Osteocyte (in vitro differentiated cells): ENCODE measurements at regions not wholly inside any gene's neighbourhood (a gene's known extent, or its start where the extent isn't known, plus 50 kb on each side); places are given as distances from the start of the nearest gene placed in this dataset.

Experiments
- DNase-seq: peaks from one replicate; pipeline ENCODE4 v3.0.0; 2021; ENCODE audit warnings: mixed read lengths; ENCODE audit not compliant: unreplicated experiment; ENCODE audit errors: extremely low spot score
- H3K27ac Mint-ChIP-seq: one replicate; pipeline ENCODE4 v1.8.0; 2021; ENCODE audit warnings: mild to moderate bottlenecking, mixed read lengths; ENCODE audit not compliant: unreplicated experiment
- H3K27me3 Mint-ChIP-seq: one replicate; pipeline ENCODE4 v1.8.0; 2021; ENCODE audit warnings: mixed read lengths; ENCODE audit not compliant: unreplicated experiment
- H3K36me3 Mint-ChIP-seq: one replicate; pipeline ENCODE4 v1.8.0; 2021; ENCODE audit warnings: mixed read lengths; ENCODE audit not compliant: unreplicated experiment
- H3K4me1 Mint-ChIP-seq: one replicate; pipeline ENCODE4 v1.8.0; 2021; ENCODE audit warnings: mixed read lengths; ENCODE audit not compliant: unreplicated experiment
- H3K4me3 Mint-ChIP-seq: one replicate; pipeline ENCODE4 v1.8.0; 2021; ENCODE audit warnings: mild to moderate bottlenecking, moderate library complexity, mixed read lengths; ENCODE audit not compliant: unreplicated experiment
- H3K9me3 Mint-ChIP-seq: one replicate; pipeline ENCODE4 v1.8.0; 2021; ENCODE audit warnings: mixed read lengths; ENCODE audit not compliant: unreplicated experiment
- CTCF ChIP-seq: fragments of 200-600 bp; sonication (generic); IDR thresholded peaks from 2 replicates; pipeline ENCODE4 v1.5.0; 2021; ENCODE audit warnings: antibody characterized with exemption, mild to moderate bottlenecking, moderate library complexity

- DNase-seq, result no peak
- no peak for TF ChIP-seq CTCF
- H3K27me3 Mint-ChIP-seq, result no peaks in the 10 kb centered on the region
- H3K4me3 Mint-ChIP-seq, result no peak overlapping the region
- H3K4me1 Mint-ChIP-seq, result peaks cover 21% of the 10 kb centered on the region
- peak overlapping the region; percentile 52 for H3K27ac Mint-ChIP-seq
- H3K9me3 Mint-ChIP-seq, result no peaks in the 10 kb centered on the region
- no peaks in the 10 kb centered on the region for H3K36me3 Mint-ChIP-seq
Observed at GRCh38 chr12:66044731-66045130, 85.8 kb downstream of the LLPH start.

- DNase-seq, result no peak
- Mint-ChIP-seq H3K27ac (no peak overlapping the region), H3K36me3 (no peaks in the 10 kb centered on the region), H3K4me1 (peaks cover 11% of the 10 kb centered on the region), H3K27me3 (no peaks in the 10 kb centered on the region), H3K9me3 (no peaks in the 10 kb centered on the region), H3K4me3 (no peak overlapping the region)
- no peak for TF ChIP-seq CTCF
Observed at GRCh38 chr12:66043035-66043434, 87.5 kb downstream of the LLPH start.

- Mint-ChIP-seq H3K36me3 (no peaks in the 10 kb centered on the region), H3K4me1 (peaks cover 7% of the 10 kb centered on the region), H3K9me3 (peaks cover 2% of the 10 kb centered on the region), H3K4me3 (no peak overlapping the region), H3K27me3 (no peaks in the 10 kb centered on the region), H3K27ac (no peak overlapping the region)
- no peak for DNase-seq
- no peak for TF ChIP-seq CTCF
Observed at GRCh38 chr12:66041651-66042363, 88.7 kb downstream of the LLPH start.

- Mint-ChIP-seq H3K36me3 (no peaks in the 10 kb centered on the region), H3K27ac (peak overlapping the region; percentile 88), H3K4me1 (peaks cover 20% of the 10 kb centered on the region), H3K27me3 (no peaks in the 10 kb centered on the region), H3K9me3 (peaks cover 6% of the 10 kb centered on the region), H3K4me3 (no peak overlapping the region)
- DNase-seq, result peak; percentile 85
- TF ChIP-seq CTCF, result peak; percentile 14
Observed at GRCh38 chr12:66036317-66036716, 94.2 kb downstream of the LLPH start.

- Mint-ChIP-seq H3K27me3 (no peaks in the 10 kb centered on the region), H3K9me3 (peaks cover 6% of the 10 kb centered on the region), H3K36me3 (no peaks in the 10 kb centered on the region), H3K27ac (peak overlapping the region; percentile 88), H3K4me1 (peaks cover 20% of the 10 kb centered on the region), H3K4me3 (no peak overlapping the region)
- no peak for DNase-seq
- peak; percentile 61 for TF ChIP-seq CTCF
Observed at GRCh38 chr12:66035288-66035966, 95.1 kb downstream of the LLPH start.
